ENCODE measurements at regions not wholly inside any gene's neighbourhood (a gene's known extent, or its start where the extent isn't known, plus 50 kb on each side); places are given as distances from the start of the nearest gene placed in this dataset.
"Not testable (repeated sequence)": the region's sequence is repeated elsewhere in the genome, so short reads cannot be mapped to it uniquely, and the experiment has no call there.

DNA sequence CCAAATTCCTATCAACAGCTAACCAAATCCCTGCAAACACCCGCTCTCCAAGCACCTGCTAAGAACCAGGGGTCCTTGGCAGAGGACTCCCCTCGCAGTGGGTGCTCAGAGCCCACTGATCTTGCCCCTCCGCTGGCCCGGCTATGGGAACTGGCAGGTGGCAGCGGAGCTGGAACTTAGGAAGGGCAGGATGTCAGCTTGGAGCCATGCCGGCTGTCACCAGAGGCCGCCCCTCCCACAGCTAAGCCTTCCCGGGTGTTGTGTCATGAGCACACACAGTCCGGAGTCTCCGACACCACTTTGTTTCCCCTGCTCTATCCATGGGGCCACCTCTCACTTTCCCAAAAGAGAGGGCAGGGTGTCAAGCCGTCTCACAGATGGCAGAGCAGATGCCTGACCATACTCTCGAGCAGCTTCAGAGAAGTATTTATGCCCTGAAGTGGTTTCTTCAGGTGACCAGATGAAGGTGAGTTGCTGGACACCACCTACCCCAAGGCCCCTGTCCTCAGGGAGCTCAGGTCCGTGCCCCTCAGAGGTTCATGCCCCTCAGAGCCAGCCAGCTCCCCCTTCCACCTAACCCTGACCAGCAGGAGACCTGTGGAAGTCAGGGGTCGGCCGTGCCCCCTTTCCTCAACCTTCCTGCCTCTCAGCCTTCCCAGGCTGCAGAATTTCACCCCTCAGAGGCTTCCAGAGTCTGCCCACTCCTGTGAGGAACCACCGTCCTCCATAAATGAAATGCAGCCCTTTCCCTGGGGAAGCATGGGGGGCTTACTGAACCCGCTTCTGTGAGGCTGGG, 545.7 kb upstream of the B3GAT1 start:
- Mint-ChIP-seq H3K4me1 (no peaks in the 10 kb centered on the region), H3K36me3 (ENCODE audit: low read depth) (no peaks in the 10 kb centered on the region), H3K27ac (no peak overlapping the region), H3K4me3 (no peak overlapping the region), H3K27me3 (peaks cover 21% of the 10 kb centered on the region)
- ATAC-seq (no peak), DNase-seq (no peak)
- no peaks in the 10 kb centered on the region for H3K9me3 ChIP-seq (ENCODE audit: control insufficient read depth, low read length, poor library complexity, severe bottlenecking)

GRCh38 chr11:134956450-134957210, 544.6 kb upstream of the B3GAT1 start:
- Mint-ChIP-seq H3K4me3 (no peak overlapping the region), H3K36me3 (ENCODE audit: low read depth) (no peaks in the 10 kb centered on the region), H3K4me1 (no peaks in the 10 kb centered on the region), H3K27me3 (peaks cover 22% of the 10 kb centered on the region), H3K27ac (no peak overlapping the region)
- no peak for DNase-seq
- H3K9me3 ChIP-seq (ENCODE audit: control insufficient read depth, low read length, poor library complexity, severe bottlenecking), result no peaks in the 10 kb centered on the region
- no peak for ATAC-seq

- H3K4me3 Mint-ChIP-seq; H3K27ac Mint-ChIP-seq; H3K4me1 Mint-ChIP-seq; DNase-seq; H3K36me3 Mint-ChIP-seq (ENCODE audit: low read depth); H3K9me3 ChIP-seq (ENCODE audit: control insufficient read depth, low read length, poor library complexity, severe bottlenecking); ATAC-seq: not testable (repeated sequence)
- peaks cover 25% of the 10 kb centered on the region for H3K27me3 Mint-ChIP-seq
Measured at GRCh38 chr11:134955970-134956369, 543.9 kb upstream of the B3GAT1 start.

DNA sequence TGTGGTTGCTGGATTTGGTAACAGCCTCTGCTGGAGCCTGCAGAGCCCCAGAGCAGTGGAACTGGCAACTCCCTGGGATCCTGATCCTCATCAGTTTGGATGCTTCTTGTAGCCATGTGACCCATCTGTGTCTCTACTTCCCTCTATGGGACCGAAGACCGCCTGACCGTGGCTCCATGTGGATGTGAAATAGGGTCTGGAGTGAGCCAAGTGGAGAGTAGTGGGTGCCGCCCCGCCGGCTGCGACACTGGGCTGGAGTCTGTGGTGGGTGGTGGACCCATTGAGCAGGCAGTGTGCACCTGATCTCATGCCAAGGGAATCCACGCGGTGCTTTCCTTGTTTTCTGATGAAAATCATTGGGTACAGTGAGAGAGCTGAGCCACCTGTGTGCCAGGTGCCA, 543.2 kb upstream of the B3GAT1 start:
- DNase-seq (no peak), ATAC-seq (no peak)

DNA sequence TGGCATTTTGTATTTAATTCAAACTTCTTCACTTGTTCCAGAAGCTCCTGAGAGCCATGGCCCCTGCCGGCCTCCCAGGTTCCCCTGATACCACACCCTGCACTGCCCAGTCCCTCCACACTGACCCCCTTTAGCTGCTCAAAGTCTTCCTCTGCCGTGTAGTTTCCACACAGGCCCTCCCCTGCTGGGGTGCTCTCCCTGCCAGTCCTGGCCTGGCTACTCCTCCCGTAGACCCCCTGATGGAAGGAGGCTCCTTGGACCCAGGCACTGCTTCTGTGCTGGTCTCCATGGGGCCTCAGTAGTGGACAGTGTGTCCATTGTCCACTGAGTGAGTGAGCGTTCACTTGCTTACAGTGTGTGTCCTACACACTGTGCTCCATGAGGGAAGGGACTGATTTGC, 542.4 kb upstream of the B3GAT1 start:
- not testable (repeated sequence) for DNase-seq; H3K9me3 ChIP-seq (ENCODE audit: control insufficient read depth, low read length, poor library complexity, severe bottlenecking); H3K27ac Mint-ChIP-seq; H3K4me1 Mint-ChIP-seq; H3K36me3 Mint-ChIP-seq (ENCODE audit: low read depth); ATAC-seq; H3K4me3 Mint-ChIP-seq
- H3K27me3 Mint-ChIP-seq, result peaks cover 27% of the 10 kb centered on the region

More for the DNA sequence above, 543.2 kb upstream of the B3GAT1 start:
- H3K4me3 Mint-ChIP-seq, result no peak overlapping the region
- H3K27ac Mint-ChIP-seq, result no peak overlapping the region
- H3K36me3 Mint-ChIP-seq (ENCODE audit: low read depth), result no peaks in the 10 kb centered on the region
- H3K27me3 Mint-ChIP-seq, result peaks cover 23% of the 10 kb centered on the region
- no peaks in the 10 kb centered on the region for H3K4me1 Mint-ChIP-seq
- H3K9me3 ChIP-seq (ENCODE audit: control insufficient read depth, low read length, poor library complexity, severe bottlenecking), result no peaks in the 10 kb centered on the region

DNA sequence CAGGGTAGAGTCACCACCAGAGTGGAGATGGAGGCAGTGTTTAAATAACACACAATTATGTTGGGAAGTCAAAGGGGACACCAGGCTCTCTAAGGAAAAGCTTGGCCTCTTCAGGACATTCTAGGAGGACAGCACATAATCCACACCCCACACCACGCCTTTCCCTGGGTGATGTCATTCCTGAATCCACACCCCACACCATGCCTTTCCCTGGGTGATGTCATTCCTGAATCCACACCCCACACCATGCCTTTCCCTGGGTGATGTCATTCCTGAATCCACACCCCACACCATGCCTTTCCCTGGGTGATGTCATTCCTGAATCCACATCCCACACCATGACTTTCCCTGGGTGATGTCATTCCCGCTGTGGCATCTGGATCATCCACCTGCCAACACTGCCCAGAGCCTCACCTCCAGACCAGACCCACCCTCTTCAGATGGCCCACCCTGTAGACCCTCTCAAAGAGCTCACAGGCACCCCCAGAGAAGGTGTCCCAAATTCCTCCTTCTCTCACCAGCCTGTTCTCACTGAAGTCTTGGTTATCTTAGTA, 541.5 kb upstream of the B3GAT1 start:
- DNase-seq; H3K9me3 ChIP-seq (ENCODE audit: control insufficient read depth, low read length, poor library complexity, severe bottlenecking); ATAC-seq; H3K27ac Mint-ChIP-seq; H3K4me3 Mint-ChIP-seq; H3K4me1 Mint-ChIP-seq; H3K36me3 Mint-ChIP-seq (ENCODE audit: low read depth): not testable (repeated sequence)
- H3K27me3 Mint-ChIP-seq, result peaks cover 32% of the 10 kb centered on the region

GRCh38 chr11:134951305-134951700, 539.3 kb upstream of the B3GAT1 start:
- no peaks in the 10 kb centered on the region for H3K9me3 ChIP-seq (ENCODE audit: control insufficient read depth, low read length, poor library complexity, severe bottlenecking)
- Mint-ChIP-seq H3K4me1 (no peaks in the 10 kb centered on the region), H3K4me3 (no peak overlapping the region), H3K36me3 (ENCODE audit: low read depth) (no peaks in the 10 kb centered on the region), H3K27me3 (peaks cover 45% of the 10 kb centered on the region), H3K27ac (no peak overlapping the region)
- no peak for DNase-seq
- no peak for ATAC-seq

GRCh38 chr11:134950692-134951304, 538.8 kb upstream of the B3GAT1 start:
- H3K27me3 Mint-ChIP-seq, result peaks cover 46% of the 10 kb centered on the region
- no peaks in the 10 kb centered on the region for H3K36me3 Mint-ChIP-seq (ENCODE audit: low read depth)
- H3K4me3 Mint-ChIP-seq, result no peak overlapping the region
- H3K4me1 Mint-ChIP-seq, result no peaks in the 10 kb centered on the region
- H3K27ac Mint-ChIP-seq, result no peak overlapping the region
- DNase-seq, result no peak
- no peak for ATAC-seq
- H3K9me3 ChIP-seq (ENCODE audit: control insufficient read depth, low read length, poor library complexity, severe bottlenecking), result no peaks in the 10 kb centered on the region

GRCh38 chr11:134949121-134950090, 537.4 kb upstream of the B3GAT1 start:
- no peak overlapping the region for H3K4me3 Mint-ChIP-seq
- H3K27me3 Mint-ChIP-seq, result peaks cover 43% of the 10 kb centered on the region
- no peaks in the 10 kb centered on the region for H3K4me1 Mint-ChIP-seq
- H3K27ac Mint-ChIP-seq, result no peak overlapping the region
- DNase-seq (no peak), ATAC-seq (no peak)
- no peaks in the 10 kb centered on the region for H3K9me3 ChIP-seq (ENCODE audit: control insufficient read depth, low read length, poor library complexity, severe bottlenecking)
- no peaks in the 10 kb centered on the region for H3K36me3 Mint-ChIP-seq (ENCODE audit: low read depth)

- peaks cover 57% of the 10 kb centered on the region for H3K27me3 Mint-ChIP-seq
- no peak overlapping the region for H3K27ac Mint-ChIP-seq
- ATAC-seq, result no peak
- no peak overlapping the region for H3K4me3 Mint-ChIP-seq
- H3K9me3 ChIP-seq (ENCODE audit: control insufficient read depth, low read length, poor library complexity, severe bottlenecking), result no peaks in the 10 kb centered on the region
- DNase-seq, result no peak
- H3K36me3 Mint-ChIP-seq (ENCODE audit: low read depth), result no peaks in the 10 kb centered on the region
- no peaks in the 10 kb centered on the region for H3K4me1 Mint-ChIP-seq
Measured at GRCh38 chr11:134947556-134947955, 535.5 kb upstream of the B3GAT1 start.

DNA sequence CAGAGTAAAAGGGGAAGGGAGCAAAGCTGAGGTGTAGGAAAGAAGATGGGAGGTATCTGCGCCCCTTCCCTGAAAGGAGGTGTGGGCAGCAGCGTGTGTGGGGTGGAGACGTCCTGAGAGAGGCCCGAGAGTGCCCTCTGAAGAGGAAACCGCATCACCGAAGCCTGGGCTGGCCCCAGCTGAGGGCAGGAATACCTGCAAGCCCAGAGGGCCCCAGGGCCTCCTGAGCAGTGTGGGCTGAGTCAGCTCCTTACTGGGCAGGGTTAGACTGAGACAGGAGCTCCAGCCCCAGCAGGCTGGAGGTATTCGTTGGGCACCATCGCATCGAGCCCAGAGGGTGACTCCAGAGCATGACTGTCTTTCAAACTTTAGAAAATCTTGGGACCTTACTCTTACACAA, 534.0 kb upstream of the B3GAT1 start:
- no peak overlapping the region for H3K4me3 Mint-ChIP-seq
- ATAC-seq (no peak), DNase-seq (no peak)
- H3K27me3 Mint-ChIP-seq, result peaks cover 63% of the 10 kb centered on the region
- no peaks in the 10 kb centered on the region for H3K36me3 Mint-ChIP-seq (ENCODE audit: low read depth)
- no peaks in the 10 kb centered on the region for H3K4me1 Mint-ChIP-seq
- no peaks in the 10 kb centered on the region for H3K9me3 ChIP-seq (ENCODE audit: control insufficient read depth, low read length, poor library complexity, severe bottlenecking)
- H3K27ac Mint-ChIP-seq, result no peak overlapping the region

GRCh38 chr11:134944986-134945385, 532.9 kb upstream of the B3GAT1 start:
- Mint-ChIP-seq H3K36me3 (ENCODE audit: low read depth) (no peaks in the 10 kb centered on the region), H3K27ac (no peak overlapping the region), H3K27me3 (peaks cover 66% of the 10 kb centered on the region), H3K4me1 (no peaks in the 10 kb centered on the region), H3K4me3 (no peak overlapping the region)
- DNase-seq (no peak), ATAC-seq (no peak)
- H3K9me3 ChIP-seq (ENCODE audit: control insufficient read depth, low read length, poor library complexity, severe bottlenecking), result no peaks in the 10 kb centered on the region

Measured in T-helper 17 cell (primary cell).